MCF 10A (cell line): ENCODE measurements at regions not wholly inside any gene's neighbourhood (a gene's known extent, or its start where the extent isn't known, plus 50 kb on each side); places are given as distances from the start of the nearest gene placed in this dataset.
A peak's percentile ranks its signal among the peaks of the same experiment; 100 is the strongest.
"Not testable (repeated sequence)": the region's sequence is repeated elsewhere in the genome, so short reads cannot be mapped to it uniquely, and the experiment has no call there.

Experiments used
- BruUV-seq: library from RNA; stranded (reverse); fragments of 400-500 nt; replicated peaks from 2 replicates; lab custom pipeline; 2021; lab: Mats Ljungman, UMichigan
- CTCF ChIA-PET: fragments of 300-600 bp; sonication (Branson Sonifier 250); formaldehyde crosslinking; extraction: SDS; loops from one replicate; lab custom pipeline; 2021; ENCODE audit warnings: antibody characterized with exemption, inconsistent platforms; lab: Yijun Ruan, JAX
- POLR2A ChIA-PET: fragments of 300-600, 350-650 bp; sonication (Branson Sonifier 250); formaldehyde crosslinking; extraction: SDS; loops from one replicate; lab custom pipeline; 2020; ENCODE audit warnings: antibody characterized with exemption, inconsistent platforms; lab: Yijun Ruan, JAX
- DNase-seq: peaks from one replicate; pipeline ENCODE4 v3.0.0-alpha.2; 2018; ENCODE audit not compliant: unreplicated experiment
- H3K27ac Mint-ChIP-seq: one replicate; pipeline ENCODE4 v1.8.0; 2022; ENCODE audit warnings: mild to moderate bottlenecking, low read depth, mixed read lengths; ENCODE audit not compliant: unreplicated experiment
- H3K27me3 Mint-ChIP-seq: one replicate; pipeline ENCODE4 v1.8.0; 2022; ENCODE audit warnings: mixed read lengths; ENCODE audit not compliant: insufficient read depth, unreplicated experiment
- H3K36me3 Mint-ChIP-seq: one replicate; pipeline ENCODE4 v1.8.0; 2022; ENCODE audit warnings: mild to moderate bottlenecking, moderate library complexity, mixed read lengths; ENCODE audit not compliant: insufficient read depth, unreplicated experiment
- H3K4me1 Mint-ChIP-seq: one replicate; pipeline ENCODE4 v1.8.0; 2022; ENCODE audit warnings: mixed read lengths; ENCODE audit not compliant: insufficient read depth, unreplicated experiment
- H3K4me3 Mint-ChIP-seq: one replicate; pipeline ENCODE4 v1.8.0; 2022; ENCODE audit warnings: mild to moderate bottlenecking, moderate library complexity, mixed read lengths; ENCODE audit not compliant: unreplicated experiment
- H3K9me3 Mint-ChIP-seq: one replicate; pipeline ENCODE4 v1.8.0; 2022; ENCODE audit warnings: mixed read lengths; ENCODE audit not compliant: unreplicated experiment
- intact Hi-C: fragments of 100-400 bp; cut with micrococcal nuclease; formaldehyde crosslinking; loops from 2 replicates; pipeline ENCODE4 v1.14.1; 2022

GRCh38 chr13:18284040-18284439 lies 897.6 kb downstream of the TUBA3C start:
- H3K4me1 Mint-ChIP-seq, H3K27ac Mint-ChIP-seq, CTCF ChIA-PET, H3K4me3 Mint-ChIP-seq, intact Hi-C loops, BruUV-seq, POLR2A ChIA-PET, H3K36me3 Mint-ChIP-seq, DNase-seq, H3K27me3 Mint-ChIP-seq: not testable (repeated sequence)
- H3K9me3 Mint-ChIP-seq: peaks cover 17% of the 10 kb centered on the region

- BruUV-seq, H3K36me3 Mint-ChIP-seq, H3K27ac Mint-ChIP-seq, intact Hi-C loops, H3K4me1 Mint-ChIP-seq, POLR2A ChIA-PET, CTCF ChIA-PET, H3K27me3 Mint-ChIP-seq, H3K4me3 Mint-ChIP-seq, DNase-seq: not testable (repeated sequence)
- peaks cover 17% of the 10 kb centered on the region for H3K9me3 Mint-ChIP-seq
These were observed 899.6 kb downstream of the TUBA3C start for GRCh38 chr13:18281829-18282597.

- H3K36me3 Mint-ChIP-seq, CTCF ChIA-PET, BruUV-seq, H3K4me3 Mint-ChIP-seq, H3K27ac Mint-ChIP-seq, POLR2A ChIA-PET, H3K4me1 Mint-ChIP-seq, intact Hi-C loops, H3K27me3 Mint-ChIP-seq: not testable (repeated sequence)
- DNase-seq: peak; percentile 38
- peaks cover 17% of the 10 kb centered on the region for H3K9me3 Mint-ChIP-seq
These were observed 900.5 kb downstream of the TUBA3C start for GRCh38 chr13:18280904-18281828.

GRCh38 chr13:18279971-18280370 lies 901.7 kb downstream of the TUBA3C start:
- H3K36me3 Mint-ChIP-seq, POLR2A ChIA-PET, H3K27ac Mint-ChIP-seq, intact Hi-C loops, H3K4me1 Mint-ChIP-seq, H3K4me3 Mint-ChIP-seq, CTCF ChIA-PET, H3K27me3 Mint-ChIP-seq, BruUV-seq: not testable (repeated sequence)
- peak; percentile 69 for DNase-seq
- peaks cover 17% of the 10 kb centered on the region for H3K9me3 Mint-ChIP-seq

GRCh38 chr13:18277372-18277771 lies 904.3 kb downstream of the TUBA3C start:
- H3K4me3 Mint-ChIP-seq, CTCF ChIA-PET, H3K4me1 Mint-ChIP-seq, H3K27ac Mint-ChIP-seq, DNase-seq, BruUV-seq, intact Hi-C loops, H3K9me3 Mint-ChIP-seq, H3K36me3 Mint-ChIP-seq, POLR2A ChIA-PET, H3K27me3 Mint-ChIP-seq: not testable (repeated sequence)

GRCh38 chr13:18276280-18276679 lies 905.3 kb downstream of the TUBA3C start:
- POLR2A ChIA-PET, BruUV-seq, H3K27me3 Mint-ChIP-seq, H3K36me3 Mint-ChIP-seq, H3K27ac Mint-ChIP-seq, CTCF ChIA-PET, intact Hi-C loops, H3K9me3 Mint-ChIP-seq, DNase-seq, H3K4me3 Mint-ChIP-seq, H3K4me1 Mint-ChIP-seq: not testable (repeated sequence)

- H3K27me3 Mint-ChIP-seq, H3K9me3 Mint-ChIP-seq, BruUV-seq, POLR2A ChIA-PET, CTCF ChIA-PET, DNase-seq, intact Hi-C loops, H3K4me3 Mint-ChIP-seq, H3K27ac Mint-ChIP-seq, H3K36me3 Mint-ChIP-seq, H3K4me1 Mint-ChIP-seq: not testable (repeated sequence)
These were observed 907.7 kb downstream of the TUBA3C start for GRCh38 chr13:18273785-18274514.

- H3K27me3 Mint-ChIP-seq, DNase-seq, H3K36me3 Mint-ChIP-seq, H3K4me3 Mint-ChIP-seq, CTCF ChIA-PET, intact Hi-C loops, H3K27ac Mint-ChIP-seq, H3K4me1 Mint-ChIP-seq, BruUV-seq, POLR2A ChIA-PET: not testable (repeated sequence)
- peaks cover 16% of the 10 kb centered on the region for H3K9me3 Mint-ChIP-seq
These were observed 922.7 kb downstream of the TUBA3C start for GRCh38 chr13:18258801-18259419.
